ENCODE measurements at regions not wholly inside any gene's neighbourhood (a gene's known extent, or its start where the extent isn't known, plus 50 kb on each side); places are given as distances from the start of the nearest gene placed in this dataset.

GRCh38 chr2:65512783-65513182 lies 80.4 kb upstream of the SPRED2 start:
- TF ChIP-seq CTCF (IDR thresholded peaks at IDR 0.05) (no peak), EP300 (IDR thresholded peaks at IDR 0.05; ENCODE audit: low read depth) (no peak), POLR2A (IDR thresholded peaks at IDR 0.05) (no peak), POLR2AphosphoS5 (IDR thresholded peaks at IDR 0.05) (no peak)
